Forelimb muscle (tissue), 1 donor: ENCODE measurements at regions not wholly inside any gene's neighbourhood (a gene's known extent, or its start where the extent isn't known, plus 50 kb on each side); places are given as distances from the start of the nearest gene placed in this dataset.

Experiments used
- DNase-seq: peaks from one replicate; pipeline ENCODE4 v3.0.0-alpha.2; 2013; ENCODE audit warnings: low read depth

DNA sequence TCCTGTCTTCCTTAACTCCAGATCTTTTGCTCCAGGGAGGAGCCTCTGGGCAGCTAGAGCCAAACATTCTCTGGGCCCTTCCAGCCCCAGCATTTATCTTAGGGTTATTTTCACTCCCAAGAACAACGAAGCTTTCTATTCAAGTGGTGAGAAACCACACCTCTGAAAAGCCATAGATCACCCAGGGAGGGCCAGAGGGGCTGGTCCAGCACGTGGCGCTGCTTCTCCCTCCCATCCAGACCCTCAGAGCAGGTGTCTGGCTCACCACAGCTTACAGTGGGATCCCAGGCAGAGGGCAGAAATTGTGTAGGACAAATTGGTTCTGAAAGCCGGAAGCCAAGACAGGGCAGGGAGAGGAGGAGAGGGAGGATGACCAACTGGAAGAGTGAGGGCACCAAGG lies 74.0 kb upstream of the PKDCC start:
- DNase-seq, result no peak

DNA sequence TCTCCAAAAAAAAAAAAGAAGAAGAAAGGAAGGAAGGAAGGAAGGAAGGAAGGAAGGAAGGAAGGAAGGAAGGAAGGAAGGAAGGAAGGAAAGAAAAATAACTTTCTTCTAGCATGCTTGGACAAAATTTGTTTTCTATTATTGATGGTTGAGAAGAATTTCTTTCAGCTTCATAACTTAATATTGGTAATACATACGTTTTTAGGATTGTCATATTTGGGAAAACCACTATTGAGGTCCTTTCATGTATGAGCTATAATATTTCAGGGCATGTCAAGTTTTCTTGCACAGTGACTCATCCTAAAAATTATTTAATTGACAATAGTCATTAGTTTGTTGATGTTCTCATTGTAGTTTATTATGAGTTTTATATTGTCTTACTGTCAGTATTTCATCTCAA lies 66.4 kb upstream of the PKDCC start:
- no peak for DNase-seq

DNA sequence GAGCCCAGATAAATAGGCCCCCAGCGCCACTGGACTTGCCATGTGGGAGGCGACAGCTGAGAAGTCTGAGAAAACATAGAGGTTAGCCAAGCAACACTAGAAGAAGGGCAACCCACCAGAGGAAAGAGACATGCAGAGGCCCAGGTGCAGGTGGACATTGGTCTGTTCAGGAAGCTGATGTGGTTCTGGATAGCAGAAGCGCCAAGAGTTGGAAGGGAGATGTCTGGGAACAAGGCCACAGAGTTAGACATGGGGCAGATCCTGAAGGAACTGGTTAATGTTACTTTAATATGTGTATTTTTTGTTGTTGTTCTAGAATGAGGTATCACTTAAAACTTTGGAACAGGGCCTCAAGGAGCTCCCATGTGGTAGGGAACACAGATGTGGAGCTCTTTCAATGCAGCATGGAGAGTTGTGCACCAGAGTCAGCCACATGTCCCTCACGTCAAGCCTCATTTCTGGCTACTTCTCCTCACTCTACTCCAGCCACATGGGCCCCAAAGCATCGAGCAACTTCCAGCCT lies 62.2 kb upstream of the PKDCC start:
- DNase-seq, result no peak

DNA sequence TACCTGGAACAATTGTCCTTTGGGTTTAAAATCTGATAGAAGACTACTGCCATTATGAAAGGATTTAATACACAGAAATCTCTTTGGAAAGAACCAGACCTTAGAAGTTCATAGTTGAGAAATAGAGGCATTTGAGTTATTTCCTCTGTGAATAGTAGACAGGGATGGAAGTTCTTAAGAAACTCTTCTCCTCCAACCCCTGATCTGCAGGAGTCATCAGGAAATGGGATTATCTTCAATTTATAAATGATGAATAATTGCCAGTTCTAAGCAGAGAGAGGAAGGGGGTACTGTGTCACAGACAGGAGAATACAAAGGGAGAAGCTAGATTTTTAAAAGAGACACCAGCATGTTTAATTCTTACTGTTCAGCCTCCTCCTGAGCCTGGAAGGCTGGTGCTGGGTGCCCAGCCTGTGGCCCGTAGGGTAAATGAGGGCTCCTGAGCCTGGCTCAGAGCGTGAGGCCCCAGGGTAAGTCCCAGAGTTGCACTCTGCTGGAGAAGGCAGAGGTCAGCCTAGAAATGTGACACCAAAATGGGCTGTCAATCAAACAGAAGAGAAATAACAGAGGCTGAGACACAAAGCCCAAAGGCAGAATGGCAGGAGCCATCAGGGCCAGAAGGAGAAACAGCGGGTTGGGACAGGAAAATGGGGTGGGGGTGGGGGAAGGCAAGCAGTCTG lies 58.2 kb upstream of the PKDCC start:
- no peak for DNase-seq

DNA sequence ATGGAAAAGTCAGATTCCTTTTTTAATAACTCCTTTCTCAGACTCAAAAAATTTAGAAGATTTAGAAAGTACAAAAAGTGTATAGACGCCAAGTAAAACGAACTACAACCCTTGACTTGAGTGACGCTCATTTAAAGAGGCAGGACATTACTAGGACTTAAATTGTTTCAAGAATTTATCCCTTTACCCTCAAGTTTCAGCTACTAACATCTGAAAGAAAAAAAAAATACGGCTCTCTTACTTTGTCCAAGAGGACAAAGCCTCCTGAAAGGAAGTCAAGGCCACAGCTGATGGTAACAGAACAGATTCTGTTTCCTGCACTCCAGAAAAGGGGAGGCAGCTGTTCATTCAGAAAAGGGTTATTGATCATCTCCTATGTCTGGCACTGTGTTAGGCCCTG lies 57.6 kb upstream of the PKDCC start:
- no peak for DNase-seq

DNA sequence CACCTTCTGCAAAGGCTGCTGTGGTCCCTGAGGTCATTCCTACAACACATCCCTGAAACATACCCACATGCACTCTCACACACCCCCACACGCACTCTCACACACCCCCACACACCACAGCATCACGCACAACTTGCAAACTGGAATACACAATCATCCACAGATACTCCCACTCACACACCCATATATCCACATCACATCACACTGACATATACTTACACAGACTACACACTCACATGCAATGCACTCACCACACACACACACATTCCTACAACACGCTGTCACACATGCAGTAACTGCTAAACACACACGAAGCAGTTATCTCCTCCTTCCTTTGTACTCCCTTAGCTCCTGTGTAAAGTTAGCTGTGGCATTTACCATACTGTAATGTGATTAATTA lies 57.1 kb upstream of the PKDCC start:
- no peak for DNase-seq

DNA sequence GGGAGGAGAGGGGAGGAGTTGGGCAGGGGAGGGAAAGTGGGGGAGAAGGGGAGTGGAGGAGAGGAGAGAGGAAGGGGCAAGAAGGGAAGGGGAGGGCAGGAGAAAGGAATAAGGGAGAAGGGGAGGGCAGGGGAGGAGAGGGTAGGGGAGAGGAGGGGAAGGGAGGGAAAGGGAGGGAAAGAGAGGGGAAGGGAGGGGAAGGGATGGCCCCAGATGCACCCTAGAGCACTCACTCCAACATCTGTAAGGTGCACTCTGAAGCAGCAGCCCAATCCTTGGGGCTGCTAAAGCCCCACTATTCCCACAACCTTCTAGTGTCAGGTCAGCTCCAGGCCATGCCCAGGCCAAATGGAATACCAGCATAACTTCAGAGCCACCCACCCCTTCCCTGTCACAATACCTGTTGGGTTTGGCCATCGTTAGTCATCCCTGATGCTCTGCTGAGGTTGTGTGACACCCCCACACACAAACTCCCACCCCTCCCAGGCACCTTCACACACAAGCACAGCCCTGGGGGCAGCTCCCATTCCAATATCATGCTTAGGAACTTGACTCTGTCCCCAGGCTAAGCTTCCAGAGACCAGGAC lies 55.7 kb upstream of the PKDCC start:
- no peak for DNase-seq

DNA sequence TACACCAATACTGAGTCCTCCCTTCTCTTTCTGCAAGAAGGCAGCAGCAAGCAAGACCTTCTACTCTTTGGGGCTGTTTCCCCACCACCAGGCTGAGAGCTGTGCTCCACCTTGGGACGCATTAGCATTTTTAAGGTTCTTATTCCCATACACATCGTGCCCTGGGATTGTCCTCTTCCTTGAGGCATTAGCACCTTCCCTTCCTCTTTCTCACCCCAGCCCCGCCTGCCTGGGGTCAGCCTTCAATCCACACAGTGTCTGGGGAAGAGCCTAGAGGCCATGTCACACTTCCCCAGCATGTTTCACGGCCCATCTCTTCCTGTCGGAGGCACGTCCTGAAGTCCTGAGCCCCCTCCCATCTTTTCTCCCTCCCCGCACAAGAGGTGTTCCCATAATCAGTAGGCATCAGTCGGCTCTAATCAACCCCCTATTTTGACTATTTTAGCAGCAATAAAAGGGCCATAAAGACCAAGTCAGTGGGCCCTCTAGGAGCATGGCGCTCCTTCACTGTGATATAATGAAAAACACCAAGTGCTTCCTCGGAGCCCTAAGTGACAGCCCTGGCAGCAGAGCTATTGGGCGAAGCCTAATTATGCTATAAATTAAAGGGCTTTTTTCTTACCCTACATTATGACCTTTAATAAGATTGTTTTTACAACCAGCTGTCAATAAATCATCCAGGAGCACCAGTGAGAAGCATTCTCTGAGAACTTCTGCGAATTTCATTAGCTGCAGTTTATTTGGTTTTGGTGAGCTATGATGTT lies 55.0 kb upstream of the PKDCC start:
- no peak for DNase-seq

DNA sequence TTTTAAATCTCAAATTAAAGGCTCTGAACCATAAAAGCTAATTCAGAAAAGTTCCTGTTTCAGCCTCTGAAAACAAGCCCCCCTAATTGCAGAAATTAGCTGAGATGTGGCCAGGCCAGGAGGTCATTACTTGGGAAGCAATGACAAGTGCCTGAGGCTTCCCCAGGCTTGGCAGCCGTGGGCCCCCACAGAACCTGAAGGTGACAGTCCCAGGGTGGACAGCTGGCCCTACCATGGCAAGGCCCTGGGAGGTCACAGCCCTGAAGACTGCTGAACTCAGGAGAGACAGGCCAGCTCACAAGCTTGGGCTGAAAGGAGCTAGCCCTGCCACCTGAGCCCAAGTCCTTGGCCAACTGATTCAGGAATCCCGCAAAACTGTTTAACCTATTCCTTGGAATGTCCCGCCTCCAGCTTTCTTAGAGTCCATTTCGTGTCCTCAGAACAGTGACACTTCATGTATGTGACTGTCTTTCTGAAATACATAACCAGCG lies 54.3 kb upstream of the PKDCC start:
- no peak for DNase-seq

DNA sequence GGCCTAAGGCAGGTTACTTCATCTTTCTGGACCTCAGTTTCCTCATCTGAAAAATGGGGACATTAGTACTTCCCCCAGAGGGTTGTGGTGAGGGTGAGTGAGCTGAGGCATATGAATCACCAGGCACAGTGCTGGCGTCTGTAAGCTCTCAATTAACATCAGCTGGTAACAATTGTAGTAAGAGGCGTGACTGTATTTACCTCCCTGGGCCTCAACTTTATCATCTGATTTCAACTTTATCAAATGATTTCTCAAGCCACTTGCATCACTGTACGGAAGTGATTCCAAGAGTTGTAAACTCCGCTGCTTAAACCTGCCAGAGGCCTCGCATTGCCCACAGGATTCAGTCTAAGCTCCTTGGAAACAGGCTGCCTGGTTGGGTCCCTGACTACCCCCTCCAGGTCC lies 53.6 kb upstream of the PKDCC start:
- DNase-seq, result no peak

DNA sequence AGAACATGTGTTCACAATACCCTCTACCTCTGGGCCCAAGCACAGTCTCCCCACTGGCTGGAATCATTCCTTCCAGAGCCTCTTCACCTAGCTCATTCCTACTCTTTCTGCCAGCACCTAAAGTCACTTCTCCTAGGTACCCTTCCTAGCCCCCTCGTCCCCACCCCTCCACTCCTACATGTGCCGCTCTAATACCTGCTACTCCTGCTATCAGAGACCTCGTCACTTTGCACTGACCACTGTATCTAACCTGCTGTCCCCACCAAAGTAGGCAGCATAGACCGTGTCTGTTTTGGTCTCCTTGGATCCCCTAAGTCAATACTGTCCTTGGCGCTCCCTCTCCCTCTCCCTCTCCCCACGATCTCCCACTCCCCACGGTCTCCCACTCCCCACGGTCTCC lies 53.2 kb upstream of the PKDCC start:
- DNase-seq, result no peak

DNA sequence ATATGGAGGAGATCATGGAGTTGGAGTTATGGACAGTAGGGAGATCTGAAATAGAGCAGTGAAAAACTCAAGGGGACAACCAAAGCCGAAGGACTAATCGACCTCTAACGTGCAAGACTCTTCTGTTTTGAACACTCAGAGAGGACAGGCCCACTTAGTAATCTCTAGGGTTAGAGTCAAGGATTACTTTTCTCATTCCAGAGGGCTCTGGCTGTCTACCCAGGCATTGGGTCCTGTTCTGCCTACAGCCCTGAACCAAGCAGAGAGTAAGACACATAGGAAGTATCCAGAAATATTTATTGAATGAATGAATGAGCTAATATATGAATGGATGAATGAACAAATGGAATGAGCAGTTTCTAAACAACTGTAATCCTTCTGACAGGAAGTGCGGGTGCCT lies 50.3 kb upstream of the PKDCC start:
- DNase-seq, result no peak
